ENCODE measurements at regions not wholly inside any gene's neighbourhood (a gene's known extent, or its start where the extent isn't known, plus 50 kb on each side); places are given as distances from the start of the nearest gene placed in this dataset.

DNA sequence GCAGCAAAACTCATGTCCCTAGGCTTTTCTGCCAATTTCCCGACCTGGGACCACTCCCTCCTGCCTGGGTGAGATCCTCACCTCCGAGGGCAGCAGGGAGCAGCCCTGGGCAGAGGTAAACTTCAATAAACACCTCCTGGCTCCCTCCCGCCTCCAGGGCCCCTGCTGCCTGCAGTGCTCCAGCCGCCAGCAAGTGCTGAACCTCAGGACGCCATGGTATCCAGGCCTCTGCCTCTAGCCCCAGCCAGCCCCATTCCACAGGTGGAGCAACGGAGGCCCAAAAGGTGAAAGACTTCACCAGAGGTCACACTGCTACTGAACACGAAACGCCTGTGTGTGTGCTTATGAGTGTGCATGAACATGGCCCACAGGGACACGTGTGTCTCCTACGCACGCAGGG, 59.9 kb upstream of the LINGO1 start:
- DNase-seq (ENCODE audit: extremely low read depth, low read depth) = no peak

DNA sequence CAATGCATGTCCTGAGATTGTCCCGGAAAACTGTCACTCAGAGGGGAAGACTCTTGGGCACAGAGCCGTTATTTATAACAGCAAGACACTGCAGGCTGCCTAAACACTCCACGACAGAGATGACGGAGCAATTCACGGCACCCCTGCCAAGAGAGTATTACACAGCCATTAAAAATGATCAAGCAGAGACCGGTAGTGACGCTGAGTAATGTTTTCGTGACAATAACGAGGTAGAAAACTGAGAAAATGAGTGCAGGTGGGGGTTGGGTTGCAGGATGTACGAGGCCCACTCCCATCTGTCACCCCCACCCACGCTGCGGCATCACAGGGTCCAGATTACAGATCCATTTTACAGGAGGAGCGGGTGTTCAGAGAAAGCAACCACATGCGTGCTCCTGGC, 58.9 kb upstream of the LINGO1 start:
- no peak for DNase-seq (ENCODE audit: extremely low read depth, low read depth)

DNA sequence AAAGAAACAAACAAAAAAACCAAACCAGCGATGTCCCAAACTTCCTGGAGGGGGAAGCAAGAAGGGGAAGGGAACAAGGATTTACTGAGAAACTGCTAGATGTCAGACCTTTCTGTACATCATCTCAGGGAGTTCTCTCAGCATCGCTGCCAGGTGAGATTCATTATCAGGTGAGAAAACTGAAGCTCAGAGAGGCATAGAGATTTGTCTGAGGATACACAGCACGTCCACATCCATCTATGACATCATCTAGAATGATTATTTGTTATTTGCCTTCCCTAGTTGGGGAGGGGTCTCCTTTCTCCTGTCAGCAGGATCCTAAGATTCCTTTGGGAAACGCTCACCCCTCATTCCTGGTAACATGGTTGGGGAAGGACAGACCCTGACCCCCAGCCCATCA, 57.1 kb upstream of the LINGO1 start:
- DNase-seq (ENCODE audit: extremely low read depth, low read depth) = no peak

DNA sequence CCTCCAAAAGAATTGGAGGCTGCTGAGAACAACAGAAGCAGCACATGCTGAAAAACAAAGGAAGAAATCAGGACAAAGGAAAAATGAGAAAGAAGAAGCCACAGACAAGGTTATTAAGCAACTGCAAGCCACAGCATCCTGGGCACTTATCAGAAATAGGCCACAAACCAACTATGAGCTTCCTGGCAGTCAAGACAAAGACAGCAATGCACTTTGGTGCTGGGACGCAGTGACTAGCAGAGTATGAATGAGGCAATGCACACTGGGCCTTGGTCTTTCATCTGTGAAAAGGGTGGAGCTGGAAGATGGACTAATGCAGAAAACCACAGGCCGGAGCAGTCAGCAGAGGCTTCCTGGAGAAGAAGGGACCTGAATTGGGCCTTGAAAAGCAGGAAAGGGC, 56.0 kb upstream of the LINGO1 start:
- no peak for DNase-seq (ENCODE audit: extremely low read depth, low read depth)

DNA sequence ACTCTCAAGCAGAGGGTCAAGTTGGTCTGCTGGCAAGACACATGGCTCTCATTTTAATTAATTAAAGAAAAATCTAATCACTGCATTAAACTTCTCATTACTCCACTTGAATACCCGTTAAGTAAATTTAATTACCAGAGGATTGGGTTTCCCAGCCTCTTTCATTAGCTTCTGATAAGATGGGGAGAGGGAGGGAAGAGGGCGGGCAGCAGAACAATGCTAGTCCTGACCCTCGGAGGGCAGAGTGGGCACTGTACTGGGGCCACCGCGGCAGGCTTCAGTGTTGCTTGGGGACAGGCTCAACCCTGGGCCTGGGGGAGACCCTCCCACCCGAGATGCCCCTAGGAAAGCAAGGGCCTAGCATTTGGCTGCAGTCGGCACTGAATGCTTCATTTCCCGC, 55.6 kb upstream of the LINGO1 start:
- no peak for DNase-seq (ENCODE audit: extremely low read depth, low read depth)

DNA sequence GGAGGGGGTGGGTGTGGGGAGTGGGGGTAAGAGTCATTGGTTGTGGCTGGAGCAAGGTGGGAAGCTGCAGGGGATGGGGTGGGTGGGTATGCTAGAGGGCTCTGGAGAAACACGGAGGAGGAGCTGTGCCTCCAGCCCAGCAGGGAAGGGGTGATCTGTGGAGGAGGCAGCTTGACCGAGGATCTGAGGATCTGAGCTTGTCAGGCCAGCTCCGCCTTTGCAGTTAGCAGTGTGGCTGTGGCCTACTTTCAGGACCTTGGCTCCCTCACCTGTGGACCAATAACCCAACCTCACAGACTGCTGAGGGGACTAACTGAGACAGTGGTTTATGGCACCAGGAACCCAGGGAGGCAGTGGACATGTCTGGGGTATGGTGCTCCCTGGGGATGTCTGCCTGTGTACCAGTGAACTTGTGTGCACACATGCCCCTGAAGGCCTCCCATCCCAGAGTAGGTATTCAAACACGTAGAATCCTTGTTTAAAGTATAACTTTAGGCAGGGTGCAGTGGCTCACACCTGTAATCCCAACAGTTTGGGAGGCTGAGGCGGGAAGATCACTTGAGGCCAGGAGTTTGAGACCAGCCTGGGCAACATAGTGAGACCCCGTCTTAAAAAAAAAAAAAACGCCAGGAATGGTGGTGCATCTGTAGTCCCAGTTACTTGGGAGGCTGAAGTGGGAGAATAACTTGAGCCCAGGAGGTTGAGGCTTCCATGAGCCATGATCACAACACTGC, 52.5 kb upstream of the LINGO1 start:
- DNase-seq (ENCODE audit: extremely low read depth, low read depth) = no peak

DNA sequence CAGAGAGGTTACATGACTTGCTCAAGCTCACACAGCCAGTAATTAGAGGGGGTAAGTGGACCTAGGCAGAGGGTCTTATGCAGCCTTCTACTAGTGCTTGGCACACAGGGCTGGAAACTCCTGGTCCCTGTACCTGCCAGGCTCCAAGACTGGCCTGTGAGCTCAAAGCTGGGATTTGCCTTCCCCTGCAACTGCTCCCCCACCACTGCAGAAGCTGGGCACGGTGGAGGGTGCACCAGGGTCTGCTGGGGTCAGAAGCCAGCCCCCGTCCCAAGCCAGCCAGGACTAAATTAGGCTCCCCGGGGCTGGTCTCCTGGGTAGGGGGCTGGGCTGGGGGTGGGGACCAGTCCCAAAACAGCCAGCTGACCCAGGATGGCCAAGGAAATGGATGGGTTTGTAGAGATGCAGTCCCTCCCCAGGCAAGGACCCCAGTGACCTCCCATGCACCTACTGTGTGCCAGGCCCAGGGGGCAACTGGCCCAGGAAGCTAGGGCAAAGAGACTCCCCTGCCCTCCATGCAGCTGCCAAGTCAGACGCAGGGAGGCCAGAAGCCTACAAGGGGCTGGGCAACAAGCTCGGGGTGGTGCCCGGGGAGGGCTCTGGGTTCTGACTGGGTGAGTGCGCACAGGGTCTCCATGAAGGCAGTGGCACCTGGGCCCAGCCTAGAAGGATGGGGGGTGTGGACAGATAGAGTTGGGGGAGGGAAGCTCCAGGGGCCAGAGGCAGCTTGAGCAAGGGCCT, 51.8 kb upstream of the LINGO1 start:
- DNase-seq (ENCODE audit: extremely low read depth, low read depth) = no peak

DNA sequence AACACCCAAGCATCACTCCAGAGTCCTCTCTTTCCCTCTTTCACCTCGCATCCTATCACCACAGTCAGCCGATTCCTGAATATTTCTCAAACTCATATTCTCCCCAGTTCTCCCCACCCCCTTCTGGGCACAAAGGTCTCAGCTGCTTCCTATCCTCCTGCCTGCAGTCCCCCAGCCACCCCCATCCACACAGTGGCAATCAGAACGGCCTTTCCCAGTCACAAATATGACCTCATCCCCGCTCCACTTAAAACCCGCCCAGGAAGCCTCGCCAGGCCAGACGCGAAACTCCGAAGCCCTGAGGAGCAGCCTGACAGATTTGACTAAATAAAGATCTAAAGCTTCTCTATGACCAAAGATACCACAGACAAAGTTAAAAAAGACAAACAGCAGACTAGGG, 49.9 kb upstream of the LINGO1 start:
- DNase-seq (ENCODE audit: extremely low read depth, low read depth) = no peak

Small RNA genes lying in the stretch of these regions (small RNA-seq; reads per million reads assigned to genes)
- gene RN7SL214P = 0 reads per million in 2 experiments
